Karpas-422 (cell line): ENCODE measurements at regions not wholly inside any gene's neighbourhood (a gene's known extent, or its start where the extent isn't known, plus 50 kb on each side); places are given as distances from the start of the nearest gene placed in this dataset.

Experiments used
- DNase-seq: peaks from one replicate; pipeline ENCODE4 v3.0.0-alpha.2; 2015
- H2AFZ ChIP-seq: fragments of 200-600 bp; sonication (generic); 2 replicates; pipeline ENCODE4 v1.6.1; 2014; ENCODE audit warnings: antibody characterized with exemption, low read length, mixed read lengths
- H3K27ac ChIP-seq: fragments of 200-600 bp; sonication (generic); 2 replicates; pipeline ENCODE4 v1.5.1; 2014; ENCODE audit warnings: mild to moderate bottlenecking, low read length, moderate library complexity
- H3K27me3 ChIP-seq: fragments of 200-600 bp; sonication (generic); 2 replicates; pipeline ENCODE4 v1.6.1; 2014; ENCODE audit warnings: low read length, mixed read lengths
- H3K36me3 ChIP-seq: fragments of 200-600 bp; sonication (generic); 2 replicates; pipeline ENCODE4 v1.6.1; 2014; ENCODE audit warnings: low read length, mixed read lengths; ENCODE audit not compliant: insufficient read depth
- H3K4me1 ChIP-seq: fragments of 200-600 bp; sonication (generic); 2 replicates; pipeline ENCODE4 v1.6.1; 2014; ENCODE audit warnings: mild to moderate bottlenecking, low read length, mixed read lengths
- H3K4me2 ChIP-seq: fragments of 200-600 bp; sonication (generic); 2 replicates; pipeline ENCODE4 v1.6.1; 2014; ENCODE audit warnings: low read length, low read depth, mild to moderate bottlenecking; ENCODE audit not compliant: poor library complexity, severe bottlenecking
- H3K4me3 ChIP-seq: fragments of 200-600 bp; sonication (generic); 2 replicates; pipeline ENCODE4 v1.5.1; 2014; ENCODE audit warnings: mild to moderate bottlenecking, antibody characterized with exemption, low read length, mixed read lengths
- H3K79me2 ChIP-seq: fragments of 200-600 bp; sonication (generic); 2 replicates; pipeline ENCODE4 v1.6.1; 2014; ENCODE audit warnings: mild to moderate bottlenecking, low read length, mixed read lengths
- H3K9ac ChIP-seq: fragments of 200-600 bp; sonication (generic); 2 replicates; pipeline ENCODE4 v1.6.0; 2014; ENCODE audit warnings: low read length
- H3K9me2 ChIP-seq: fragments of 200-600 bp; sonication (generic), shearing (Covaris generic); replicated peaks from 2 replicates; pipeline ENCODE4 v1.6.0; 2014; ENCODE audit warnings: mild to moderate bottlenecking, low read length, moderate library complexity; ENCODE audit not compliant: insufficient read depth
- H3K9me3 ChIP-seq: fragments of 300-700, 200-600 bp; sonication (generic); 2 replicates; pipeline ENCODE4 v1.6.1; 2014; ENCODE audit warnings: low read length, mixed read lengths
- H4K20me1 ChIP-seq: fragments of 200-600 bp; sonication (generic); 2 replicates; pipeline ENCODE4 v1.6.1; 2014; ENCODE audit warnings: mild to moderate bottlenecking, antibody characterized with exemption, low read length, low read depth; ENCODE audit not compliant: insufficient read depth

- no peaks in the 10 kb centered on the region for H3K36me3 ChIP-seq
- no peaks in the 10 kb centered on the region for H3K79me2 ChIP-seq
- H3K4me1 ChIP-seq: no peaks in the 10 kb centered on the region
- H3K27me3 ChIP-seq: no peaks in the 10 kb centered on the region; the same call in 1 of the 2 replicates
- no peak overlapping the region for H3K27ac ChIP-seq
- H2AFZ ChIP-seq: no peak overlapping the region
- H3K9me2 ChIP-seq: no peaks in the 10 kb centered on the region
- H4K20me1 ChIP-seq: no peaks in the 10 kb centered on the region
- no peak overlapping the region for H3K9ac ChIP-seq
- H3K4me3 ChIP-seq: no peak overlapping the region
- no peak for DNase-seq
- H3K4me2 ChIP-seq: no peak overlapping the region
- H3K9me3 ChIP-seq: no peaks in the 10 kb centered on the region
These were observed 74.6 kb upstream of the TSC22D2 start for GRCh38 chr3:150333477-150333876.

- H3K79me2 ChIP-seq: no peaks in the 10 kb centered on the region
- H3K4me2 ChIP-seq: no peak overlapping the region
- no peaks in the 10 kb centered on the region for H4K20me1 ChIP-seq
- H3K9me2 ChIP-seq: no peaks in the 10 kb centered on the region
- no peak overlapping the region for H3K9ac ChIP-seq
- no peaks in the 10 kb centered on the region for H3K9me3 ChIP-seq
- DNase-seq: no peak
- no peak overlapping the region for H2AFZ ChIP-seq
- H3K27me3 ChIP-seq: no peaks in the 10 kb centered on the region; the same call in 1 of the 2 replicates
- no peak overlapping the region for H3K4me3 ChIP-seq
- H3K27ac ChIP-seq: no peak overlapping the region
- no peaks in the 10 kb centered on the region for H3K4me1 ChIP-seq
- H3K36me3 ChIP-seq: no peaks in the 10 kb centered on the region
These were observed 76.0 kb upstream of the TSC22D2 start for GRCh38 chr3:150331978-150332568.

- no peak overlapping the region for H2AFZ ChIP-seq
- H3K4me3 ChIP-seq: no peak overlapping the region
- H3K27ac ChIP-seq: no peak overlapping the region
- H3K4me1 ChIP-seq: no peaks in the 10 kb centered on the region
- no peaks in the 10 kb centered on the region for H3K9me3 ChIP-seq
- H3K27me3 ChIP-seq: no peaks in the 10 kb centered on the region
- no peak overlapping the region for H3K4me2 ChIP-seq
- no peaks in the 10 kb centered on the region for H3K36me3 ChIP-seq
- DNase-seq: no peak
- no peaks in the 10 kb centered on the region for H4K20me1 ChIP-seq
- H3K79me2 ChIP-seq: no peaks in the 10 kb centered on the region
- no peak overlapping the region for H3K9ac ChIP-seq
- no peaks in the 10 kb centered on the region for H3K9me2 ChIP-seq
These were observed 77.2 kb upstream of the TSC22D2 start for GRCh38 chr3:150330872-150331271.

- no peaks in the 10 kb centered on the region for H3K27me3 ChIP-seq
- H3K4me2 ChIP-seq: no peak overlapping the region
- no peaks in the 10 kb centered on the region for H3K79me2 ChIP-seq
- H3K27ac ChIP-seq: no peak overlapping the region
- no peaks in the 10 kb centered on the region for H4K20me1 ChIP-seq
- H3K36me3 ChIP-seq: no peaks in the 10 kb centered on the region
- DNase-seq: no peak
- no peak overlapping the region for H3K4me3 ChIP-seq
- no peaks in the 10 kb centered on the region for H3K4me1 ChIP-seq
- no peak overlapping the region for H3K9ac ChIP-seq
- no peaks in the 10 kb centered on the region for H3K9me3 ChIP-seq
- H3K9me2 ChIP-seq: no peaks in the 10 kb centered on the region
- no peak overlapping the region for H2AFZ ChIP-seq
These were observed 77.9 kb upstream of the TSC22D2 start for GRCh38 chr3:150330174-150330573.

GRCh38 chr3:150329408-150329807 is 78.7 kb upstream of the TSC22D2 start:
- no peaks in the 10 kb centered on the region for H3K27me3 ChIP-seq
- H3K4me3 ChIP-seq: no peak overlapping the region
- no peaks in the 10 kb centered on the region for H3K9me2 ChIP-seq
- H3K4me1 ChIP-seq: no peaks in the 10 kb centered on the region
- H2AFZ ChIP-seq: no peak overlapping the region
- H3K79me2 ChIP-seq: no peaks in the 10 kb centered on the region
- no peak for DNase-seq
- H3K9ac ChIP-seq: no peak overlapping the region
- no peak overlapping the region for H3K4me2 ChIP-seq
- H3K36me3 ChIP-seq: no peaks in the 10 kb centered on the region
- no peak overlapping the region for H3K27ac ChIP-seq
- H3K9me3 ChIP-seq: no peaks in the 10 kb centered on the region
- no peaks in the 10 kb centered on the region for H4K20me1 ChIP-seq

GRCh38 chr3:150328654-150329040 is 79.5 kb upstream of the TSC22D2 start:
- no peak for DNase-seq
- H3K79me2 ChIP-seq: no peaks in the 10 kb centered on the region
- no peaks in the 10 kb centered on the region for H3K9me3 ChIP-seq
- no peak overlapping the region for H3K27ac ChIP-seq
- H3K36me3 ChIP-seq: no peaks in the 10 kb centered on the region
- no peaks in the 10 kb centered on the region for H3K4me1 ChIP-seq
- no peaks in the 10 kb centered on the region for H4K20me1 ChIP-seq
- H3K9me2 ChIP-seq: no peaks in the 10 kb centered on the region
- no peaks in the 10 kb centered on the region for H3K27me3 ChIP-seq
- no peak overlapping the region for H3K9ac ChIP-seq
- H3K4me3 ChIP-seq: no peak overlapping the region
- H3K4me2 ChIP-seq: no peak overlapping the region
- no peak overlapping the region for H2AFZ ChIP-seq

DNA sequence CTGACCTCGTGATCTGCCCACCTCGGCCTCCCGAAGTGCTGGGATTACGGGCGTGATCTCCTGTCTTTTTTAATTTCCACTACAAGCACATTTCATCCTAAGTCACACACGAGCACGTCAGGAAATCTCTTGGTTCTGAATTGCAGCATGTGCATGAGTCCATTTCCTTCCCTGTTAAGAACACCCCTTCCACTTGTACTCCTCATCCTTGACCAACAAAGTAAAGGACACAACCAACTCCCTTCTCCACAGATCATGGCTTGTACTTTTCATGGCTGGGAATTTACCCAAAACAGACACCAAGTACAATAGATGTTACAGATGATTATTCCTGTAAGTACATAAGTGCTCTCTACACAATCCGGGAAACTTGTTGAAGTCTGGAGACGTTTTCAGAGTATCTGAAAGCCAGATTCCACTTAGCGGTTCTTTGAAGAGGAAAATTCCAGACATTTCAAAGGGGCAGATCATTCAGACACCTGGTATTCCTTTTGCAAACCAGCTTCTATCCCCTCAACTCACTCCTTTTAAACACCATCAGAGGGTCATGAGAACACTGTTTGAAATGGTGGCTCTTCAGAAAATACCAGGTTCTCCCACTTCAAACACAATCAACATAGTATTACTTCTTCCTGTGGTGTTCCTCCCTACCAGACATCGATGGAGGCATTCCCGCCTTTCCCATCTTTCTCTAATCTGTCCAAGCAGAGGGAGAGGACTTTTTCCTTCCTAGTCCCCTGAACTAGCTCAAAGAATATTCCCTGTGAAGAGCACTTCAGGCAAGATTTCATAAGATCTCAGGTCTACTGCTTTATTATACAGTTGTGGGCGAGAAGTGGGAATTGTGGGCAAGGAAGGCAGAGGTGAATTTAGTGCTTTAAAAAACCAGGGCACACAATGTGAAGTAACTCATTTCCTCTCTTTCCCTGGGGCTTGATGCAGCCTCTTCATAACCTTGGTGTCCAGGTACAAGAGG is 80.1 kb upstream of the TSC22D2 start:
- H3K9me3 ChIP-seq: no peaks in the 10 kb centered on the region
- H3K9me2 ChIP-seq: no peaks in the 10 kb centered on the region
- H4K20me1 ChIP-seq: no peaks in the 10 kb centered on the region
- H3K4me3 ChIP-seq: no peak overlapping the region
- H3K27me3 ChIP-seq: no peaks in the 10 kb centered on the region
- H3K4me1 ChIP-seq: no peaks in the 10 kb centered on the region
- no peak overlapping the region for H3K4me2 ChIP-seq
- no peak overlapping the region for H3K27ac ChIP-seq
- no peaks in the 10 kb centered on the region for H3K36me3 ChIP-seq
- H3K9ac ChIP-seq: no peak overlapping the region
- no peak overlapping the region for H2AFZ ChIP-seq
- H3K79me2 ChIP-seq: no peaks in the 10 kb centered on the region
- DNase-seq: no peak

GRCh38 chr3:150324788-150325187 is 83.3 kb upstream of the TSC22D2 start:
- H3K4me3 ChIP-seq: no peak overlapping the region
- H3K4me1 ChIP-seq: 0 out of 2 replicates have a peak, but pooled peaks cover 4% of the 10 kb centered on the region
- no peaks in the 10 kb centered on the region for H3K9me3 ChIP-seq
- no peaks in the 10 kb centered on the region for H3K27me3 ChIP-seq
- H3K36me3 ChIP-seq: no peaks in the 10 kb centered on the region
- no peak overlapping the region for H3K9ac ChIP-seq
- no peak overlapping the region for H3K27ac ChIP-seq
- no peaks in the 10 kb centered on the region for H3K79me2 ChIP-seq
- DNase-seq: no peak
- H4K20me1 ChIP-seq: no peaks in the 10 kb centered on the region
- no peak overlapping the region for H3K4me2 ChIP-seq
- no peak overlapping the region for H2AFZ ChIP-seq
- H3K9me2 ChIP-seq: no peaks in the 10 kb centered on the region
